Stomach (tissue), 4 donors: ENCODE measurements at regions not wholly inside any gene's neighbourhood (a gene's known extent, or its start where the extent isn't known, plus 50 kb on each side); places are given as distances from the start of the nearest gene placed in this dataset.

Source experiments
- EP300 ChIP-seq: sonication (generic); formaldehyde crosslinking; IDR thresholded peaks from one replicate; pipeline ENCODE4 v1.6.1; 2017; ENCODE audit warnings: antibody characterized with exemption
- TF ChIP-seq, protein P1 (sequence below), 7 experiments: fragments of 450-650 bp in 4 of 7; fragments of 200-600 bp in 3 of 7; sonication (generic) in 3 of 7; IDR thresholded peaks; one replicate each; pipeline ENCODE4 v1.5.1; 2016 to 2019; ENCODE audit warnings: antibody characterized with exemption in 7 of 7, control low read depth in 2 of 7, mild to moderate bottlenecking in 1 of 7

DNA sequence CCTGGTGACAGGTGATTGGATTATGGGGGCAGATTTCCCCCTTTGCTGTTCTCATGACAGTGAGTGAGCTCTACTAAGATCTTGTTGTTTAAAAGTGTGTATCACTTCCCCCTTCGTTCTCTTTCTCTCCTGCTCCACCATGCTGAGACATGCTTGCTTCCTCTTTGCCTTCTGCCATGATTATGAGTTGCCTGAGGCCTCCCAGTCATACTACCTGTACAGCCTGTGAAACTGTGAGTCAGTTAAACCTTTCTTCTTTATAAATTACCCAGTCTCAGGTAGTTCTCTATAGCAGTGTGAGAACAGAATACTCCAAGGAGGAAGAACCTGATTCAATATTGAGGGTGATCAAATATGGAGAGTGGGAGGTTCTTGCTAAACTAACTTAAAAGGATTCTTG is 724.9 kb downstream of the DOK5 start:
- no peak for TF ChIP-seq EP300
- TF ChIP-seq, protein P1, sequence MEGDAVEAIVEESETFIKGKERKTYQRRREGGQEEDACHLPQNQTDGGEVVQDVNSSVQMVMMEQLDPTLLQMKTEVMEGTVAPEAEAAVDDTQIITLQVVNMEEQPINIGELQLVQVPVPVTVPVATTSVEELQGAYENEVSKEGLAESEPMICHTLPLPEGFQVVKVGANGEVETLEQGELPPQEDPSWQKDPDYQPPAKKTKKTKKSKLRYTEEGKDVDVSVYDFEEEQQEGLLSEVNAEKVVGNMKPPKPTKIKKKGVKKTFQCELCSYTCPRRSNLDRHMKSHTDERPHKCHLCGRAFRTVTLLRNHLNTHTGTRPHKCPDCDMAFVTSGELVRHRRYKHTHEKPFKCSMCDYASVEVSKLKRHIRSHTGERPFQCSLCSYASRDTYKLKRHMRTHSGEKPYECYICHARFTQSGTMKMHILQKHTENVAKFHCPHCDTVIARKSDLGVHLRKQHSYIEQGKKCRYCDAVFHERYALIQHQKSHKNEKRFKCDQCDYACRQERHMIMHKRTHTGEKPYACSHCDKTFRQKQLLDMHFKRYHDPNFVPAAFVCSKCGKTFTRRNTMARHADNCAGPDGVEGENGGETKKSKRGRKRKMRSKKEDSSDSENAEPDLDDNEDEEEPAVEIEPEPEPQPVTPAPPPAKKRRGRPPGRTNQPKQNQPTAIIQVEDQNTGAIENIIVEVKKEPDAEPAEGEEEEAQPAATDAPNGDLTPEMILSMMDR (IDR thresholded peaks at IDR 0.05), result no peak
